ENCODE measurements at regions not wholly inside any gene's neighbourhood (a gene's known extent, or its start where the extent isn't known, plus 50 kb on each side); places are given as distances from the start of the nearest gene placed in this dataset.
A peak's percentile ranks its signal among the peaks of the same experiment; 100 is the strongest.

DNA sequence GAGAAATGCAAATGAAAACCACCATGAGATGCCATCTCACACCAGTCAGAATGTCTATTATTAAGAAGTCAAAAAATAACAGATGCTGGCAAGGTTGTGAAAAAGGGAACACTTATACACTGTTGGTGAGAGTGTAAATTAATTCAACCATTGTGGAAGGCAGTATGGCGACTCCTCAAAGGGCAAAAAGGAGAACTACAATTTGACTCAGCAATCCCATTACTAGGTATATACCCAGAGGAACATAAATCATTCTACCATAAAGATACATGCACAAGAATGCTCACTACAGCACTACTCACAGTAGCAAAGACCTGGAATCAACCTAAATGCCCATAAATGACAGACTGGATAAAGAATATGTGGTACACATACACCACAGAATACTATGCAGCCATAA lies 161.1 kb upstream of the PDGFD start:
- no peak for DNase-seq

- DNase-seq: no peak
Measured at GRCh38 chr11:104324276-104324675, 160.3 kb upstream of the PDGFD start.

- DNase-seq: no peak
Measured at GRCh38 chr11:104323841-104324240, 159.9 kb upstream of the PDGFD start.

GRCh38 chr11:104322696-104323095 lies 158.7 kb upstream of the PDGFD start:
- no peak for DNase-seq

DNA sequence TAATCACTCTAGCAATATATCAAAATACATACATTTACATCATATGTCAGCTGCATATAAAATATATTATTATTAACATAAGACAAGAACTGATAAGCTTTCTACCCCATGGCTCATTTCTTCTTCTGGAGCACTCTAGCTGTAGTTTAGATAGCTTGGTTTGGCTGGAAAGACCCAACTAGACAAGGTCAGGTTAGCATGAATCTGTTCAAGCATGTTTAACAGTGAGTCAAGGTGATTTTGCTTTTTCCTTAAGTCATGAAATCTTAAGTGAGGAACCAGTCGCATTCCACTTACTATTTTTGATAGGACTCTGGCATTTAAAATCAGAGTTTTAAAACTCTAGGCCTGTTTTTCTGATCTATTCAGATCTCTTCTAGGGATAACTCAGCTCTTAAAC lies 157.0 kb upstream of the PDGFD start:
- no peak for DNase-seq

DNA sequence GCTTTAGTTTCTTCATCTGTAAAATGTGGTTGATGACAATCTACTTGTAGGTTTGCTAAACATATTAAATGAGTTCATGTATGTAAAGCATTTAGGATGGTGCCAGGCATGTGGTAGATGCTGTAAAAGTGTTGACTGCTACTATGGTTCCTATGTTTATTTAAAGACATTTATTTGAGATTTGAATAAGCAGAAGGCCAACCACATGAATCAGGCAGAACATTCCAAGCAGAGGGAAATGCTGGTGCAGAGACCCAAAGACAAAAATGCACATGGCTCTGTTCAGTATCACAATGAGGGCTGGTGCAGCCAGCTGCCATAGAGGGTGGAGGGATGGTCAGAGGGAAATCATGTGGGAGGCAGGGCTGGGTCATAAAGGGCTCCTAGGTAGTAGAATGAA lies 156.2 kb upstream of the PDGFD start:
- no peak for DNase-seq

GRCh38 chr11:104319396-104319795 lies 155.4 kb upstream of the PDGFD start:
- DNase-seq: no peak

GRCh38 chr11:104306862-104307474 lies 143.0 kb upstream of the PDGFD start:
- DNase-seq: no peak

DNA sequence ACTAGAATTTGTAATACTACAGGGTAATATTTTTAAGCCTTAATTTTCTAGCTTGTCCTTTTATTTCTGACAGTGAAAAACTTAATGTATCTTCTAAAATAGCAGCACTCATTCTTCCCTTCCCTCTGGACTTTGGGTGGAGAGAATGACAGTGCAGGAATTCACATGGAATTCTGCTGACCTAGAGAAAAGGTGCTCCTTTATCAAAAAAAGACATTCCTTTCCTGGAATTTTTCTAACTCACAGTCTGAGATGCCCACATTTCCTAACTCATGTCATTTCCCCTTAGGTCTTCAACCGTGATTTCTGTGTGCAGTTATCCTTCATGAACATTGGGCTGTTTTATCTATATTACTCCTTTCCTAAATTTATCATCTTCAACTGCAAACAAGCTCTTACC lies 137.8 kb upstream of the PDGFD start:
- DNase-seq: no peak

DNA sequence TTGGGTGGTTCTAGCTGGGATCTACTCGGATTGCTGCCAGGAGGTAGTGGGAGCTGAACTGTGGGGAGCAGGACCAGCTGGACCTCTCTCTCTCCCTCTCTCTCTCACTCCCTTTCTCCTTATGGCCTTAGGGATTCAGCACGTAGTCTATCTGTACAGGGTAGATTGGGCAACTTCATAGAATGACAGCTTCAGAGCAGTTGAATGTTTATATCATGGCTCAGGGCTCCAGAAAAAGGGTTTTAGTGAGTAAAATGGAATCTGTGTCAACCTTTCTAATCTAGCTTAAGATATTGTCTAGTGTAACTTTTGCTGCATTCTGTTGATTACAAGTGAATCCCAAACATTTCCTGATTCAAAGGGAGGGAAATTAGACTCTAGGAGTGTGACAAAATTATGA lies 127.7 kb upstream of the PDGFD start:
- DNase-seq: no peak

- DNase-seq: no peak
Measured at GRCh38 chr11:104286129-104286528, 122.2 kb upstream of the PDGFD start.

DNA sequence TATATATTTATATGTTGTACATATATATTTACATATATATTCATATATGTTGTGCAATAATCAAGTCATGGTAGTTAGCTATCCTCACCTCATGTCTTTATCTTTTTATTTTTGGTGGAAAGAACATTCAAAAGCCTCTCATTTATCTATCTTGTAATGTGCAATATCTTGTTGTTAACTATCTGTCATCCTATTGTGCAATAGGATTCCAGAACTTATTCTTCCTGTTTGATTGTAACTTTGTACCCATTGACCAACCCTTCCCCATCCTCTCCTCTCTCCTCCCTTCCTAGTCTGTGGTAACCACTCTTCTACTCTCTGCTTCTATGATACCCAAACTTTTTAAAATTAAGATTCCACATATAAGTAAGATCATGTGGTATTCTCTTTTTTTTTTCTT lies 115.6 kb upstream of the PDGFD start:
- DNase-seq: no peak

GRCh38 chr11:104275992-104276391 lies 112.0 kb upstream of the PDGFD start:
- DNase-seq: peak; percentile 1

DNA sequence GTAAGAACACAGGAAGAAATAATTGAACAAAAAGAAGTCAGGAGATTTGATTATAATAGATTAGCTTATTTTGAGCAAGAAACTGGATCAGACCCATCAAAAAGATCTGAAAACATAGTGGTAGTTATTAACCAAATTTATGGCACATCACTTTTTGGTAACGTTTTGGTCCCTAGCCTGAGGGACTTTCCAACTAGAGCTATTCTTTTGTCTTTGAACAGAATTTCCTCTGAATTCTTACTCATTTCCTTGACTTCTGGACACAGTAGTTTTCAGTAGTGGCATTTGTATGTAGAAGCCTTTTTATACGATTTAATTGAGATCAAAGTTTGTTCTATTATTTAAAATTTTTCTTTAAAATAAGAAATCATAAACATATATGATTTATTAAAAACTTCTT lies 96.5 kb upstream of the PDGFD start:
- no peak for DNase-seq

DNA sequence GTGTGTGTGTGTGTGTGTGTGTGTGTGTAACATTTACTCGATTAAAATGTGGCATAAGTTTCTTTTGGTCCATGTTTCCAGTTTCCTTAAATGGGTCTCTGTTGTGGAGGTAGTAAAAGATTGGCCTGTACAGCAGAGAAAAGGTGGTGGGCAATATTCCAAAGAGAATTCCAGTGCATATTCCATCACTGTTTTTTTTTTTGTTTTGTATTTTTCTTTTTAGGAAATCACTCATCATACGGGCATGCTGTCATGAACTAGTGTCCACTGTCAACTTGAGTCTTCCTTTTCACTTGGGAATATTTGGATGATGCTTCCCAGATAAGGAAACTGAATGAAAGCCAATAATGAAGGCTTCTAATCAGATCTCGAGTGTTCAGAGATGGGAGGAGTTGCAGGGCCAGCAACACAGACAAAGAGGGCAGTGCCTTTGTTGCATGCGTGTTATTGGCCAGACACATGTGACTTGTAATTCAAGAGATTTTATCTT lies 95.2 kb upstream of the PDGFD start:
- no peak for DNase-seq

DNA sequence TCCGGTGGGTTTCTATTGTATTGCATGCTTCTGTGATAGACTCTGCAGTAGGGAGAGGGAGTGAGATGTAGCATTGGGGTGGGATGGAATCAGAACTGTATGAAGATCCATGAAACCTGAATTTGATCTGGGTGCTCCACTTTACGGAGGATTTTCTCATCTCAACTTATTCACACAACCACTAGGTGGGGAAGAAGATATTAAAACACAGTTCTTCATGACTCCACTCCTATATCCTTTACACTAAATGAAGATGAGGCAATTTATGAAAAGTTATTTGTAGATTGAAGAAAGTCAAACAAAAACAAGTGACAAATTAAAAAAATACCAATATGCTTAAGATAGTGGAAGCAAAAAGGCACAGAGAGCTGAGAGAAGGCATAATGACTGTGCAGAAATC lies 92.6 kb upstream of the PDGFD start:
- peak; percentile 1 for DNase-seq

DNA sequence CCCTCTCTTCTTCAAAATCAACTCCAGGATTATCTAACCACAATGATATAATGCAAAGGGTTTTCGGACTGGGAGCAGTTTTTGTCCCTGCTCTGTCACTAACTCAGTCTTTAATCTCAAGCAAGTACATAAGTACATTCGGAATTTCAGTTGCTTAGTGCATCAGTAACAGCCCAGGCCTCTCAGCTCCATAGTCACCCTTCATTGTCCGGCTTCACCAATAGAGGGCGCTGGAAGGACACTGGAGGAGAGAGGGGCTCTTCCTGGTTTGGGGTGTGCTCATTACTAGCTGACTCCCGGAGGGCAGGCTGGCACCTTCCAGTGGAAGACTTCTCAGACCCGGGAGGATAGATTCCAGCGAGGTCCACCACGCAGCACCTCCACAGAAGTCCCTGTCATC lies 90.4 kb upstream of the PDGFD start:
- peak; percentile 69 for DNase-seq

GRCh38 chr11:104246590-104246989 lies 82.6 kb upstream of the PDGFD start:
- no peak for DNase-seq

GRCh38 chr11:104238916-104239315 lies 75.0 kb upstream of the PDGFD start:
- DNase-seq: no peak

DNA sequence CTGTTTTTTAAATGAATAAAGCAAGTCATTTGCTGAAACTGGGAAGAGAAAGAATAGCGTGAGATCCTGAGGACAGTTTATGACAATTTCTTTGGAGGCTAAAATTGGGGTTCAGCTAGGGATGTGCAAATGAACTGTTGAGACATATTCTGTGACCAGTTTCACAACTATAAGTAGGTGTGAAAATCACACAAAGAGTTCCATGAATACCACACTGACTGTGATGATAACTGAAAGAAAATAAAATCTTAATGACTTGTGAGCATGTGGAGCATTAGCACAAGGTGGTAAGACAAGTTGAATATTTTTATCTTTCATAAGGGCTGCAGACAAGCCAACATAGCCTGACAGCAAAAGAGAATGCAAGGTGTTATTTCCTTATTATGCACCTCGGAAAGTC lies 61.1 kb upstream of the PDGFD start:
- no peak for DNase-seq

DNA sequence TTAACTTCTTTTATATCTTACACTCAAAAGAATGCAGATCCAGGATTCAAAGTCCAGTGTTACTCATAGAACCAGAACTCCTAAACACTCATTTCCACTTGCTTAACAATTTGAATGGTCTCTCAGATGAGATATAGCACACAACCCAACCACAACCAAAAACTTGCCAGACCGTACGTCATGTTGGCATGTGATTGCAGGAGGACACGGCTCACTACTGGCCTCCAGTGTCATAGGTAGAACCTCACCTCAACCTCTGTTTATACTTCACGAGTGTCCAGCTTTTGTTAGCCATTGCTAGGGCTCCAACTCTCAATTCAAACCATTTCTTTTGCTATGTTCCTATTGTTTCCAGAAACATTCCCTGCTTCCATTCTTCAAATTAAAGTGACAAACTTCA lies 58.5 kb upstream of the PDGFD start:
- DNase-seq: no peak

GRCh38 chr11:104221455-104221854 lies 57.5 kb upstream of the PDGFD start:
- DNase-seq: no peak

DNA sequence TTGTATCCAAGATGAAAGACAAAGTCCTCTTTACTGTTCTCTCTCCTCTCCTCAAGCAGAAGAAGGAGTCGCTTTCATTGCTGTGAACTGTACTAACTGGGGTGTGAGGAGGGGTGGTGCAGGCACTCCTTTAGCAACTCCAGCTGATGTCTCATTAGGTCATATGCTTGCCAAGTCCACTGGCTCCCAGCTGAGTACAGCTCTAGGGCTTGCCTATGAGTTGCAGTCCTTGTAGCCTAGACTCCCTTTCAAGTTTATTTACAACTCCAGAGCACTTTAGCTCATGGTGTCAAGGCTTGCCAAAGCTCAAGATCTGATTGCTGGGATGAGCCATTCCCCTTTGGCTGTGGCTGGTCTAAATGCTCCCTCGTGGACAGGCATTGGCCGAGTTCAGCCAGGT lies 55.1 kb upstream of the PDGFD start:
- DNase-seq: no peak

DNA sequence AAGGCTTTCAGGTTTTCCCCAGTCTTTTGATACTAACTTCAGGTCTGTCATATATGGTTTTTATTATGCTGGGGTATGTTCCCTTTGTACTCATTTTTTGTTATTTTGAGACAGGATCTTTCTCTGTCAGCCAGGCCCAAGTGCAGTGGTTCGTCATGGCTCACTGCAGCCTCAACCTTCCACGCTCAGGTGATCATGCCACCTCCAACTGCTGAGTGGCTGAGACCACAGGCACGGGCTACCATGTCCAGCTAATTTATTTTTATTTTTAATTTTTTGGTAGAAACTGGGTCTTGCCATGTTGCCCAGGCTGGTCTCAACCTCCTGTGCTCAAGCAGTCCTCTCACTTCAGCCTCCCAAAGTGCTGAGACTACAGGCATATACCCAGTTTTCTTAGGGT lies 50.6 kb upstream of the PDGFD start:
- DNase-seq: no peak
